Peyer's patch (tissue), 4 donors: ENCODE measurements at regions not wholly inside any gene's neighbourhood (a gene's known extent, or its start where the extent isn't known, plus 50 kb on each side); places are given as distances from the start of the nearest gene placed in this dataset.

ENCODE experiments used
- DNase-seq, 3 donors: peaks; one replicate each; pipeline ENCODE4 v3.0.0-alpha.2; 2017 to 2019
- H3K27ac ChIP-seq, 4 donors: fragments of 200-600 bp; sonication (generic); one replicate each; pipeline ENCODE4 v1.5.1; 2016 to 2019
- H3K27me3 ChIP-seq, 2 donors: fragments of 200-600 bp; sonication (generic); one replicate each; pipeline ENCODE4 v1.5.1; 2019
- H3K36me3 ChIP-seq, 3 donors: fragments of 200-600 bp; sonication (generic); one replicate each; pipeline ENCODE4 v1.5.1; 2016 to 2019
- H3K4me1 ChIP-seq, 4 donors: fragments of 200-600 bp; sonication (generic); one replicate each; pipeline ENCODE4 v1.5.1; 2016 to 2019
- H3K4me3 ChIP-seq, 4 donors: fragments of 200-600 bp; sonication (generic); 1 replicate in 3 of 4; 2 replicates in 1 of 4; pipeline ENCODE4 v1.5.1; 2016 to 2019; ENCODE audit warnings: mild to moderate bottlenecking in 1 of 4
- H3K9me3 ChIP-seq, 4 donors: fragments of 200-600 bp; sonication (generic); one replicate each; pipeline ENCODE4 v1.5.1; 2016 to 2019; ENCODE audit warnings: mild to moderate bottlenecking in 1 of 4
- POLR2A ChIP-seq, 2 donors: fragments of 450-650 bp; IDR thresholded peaks; one replicate each; pipeline ENCODE4 v1.5.1; 2017; ENCODE audit warnings: antibody characterized with exemption in 2 of 2, mild to moderate bottlenecking in 2 of 2, moderate library complexity in 2 of 2
- TF ChIP-seq, protein P1 (sequence below), 6 experiments: fragments of 450-650 bp in 4 of 6; fragments of 200-600 bp in 2 of 6; sonication (generic) in 1 of 6; IDR thresholded peaks; one replicate each; pipeline ENCODE4 v1.5.1; 2017 to 2019; ENCODE audit warnings: antibody characterized with exemption in 6 of 6, mild to moderate bottlenecking in 3 of 6, moderate library complexity in 1 of 6

GRCh38 chr7:106765727-106766355 lies 99.2 kb upstream of the PIK3CG start:
- peaks cover 0 to 13% (median 0%) of the 10 kb centered on the region in 4 donors for H3K4me1 ChIP-seq
- H3K4me3 ChIP-seq: no peak overlapping the region
- no peak for DNase-seq
- H3K27ac ChIP-seq: no peak overlapping the region
- TF ChIP-seq POLR2A (IDR thresholded peaks at IDR 0.05): no peak
- TF ChIP-seq, protein P1, sequence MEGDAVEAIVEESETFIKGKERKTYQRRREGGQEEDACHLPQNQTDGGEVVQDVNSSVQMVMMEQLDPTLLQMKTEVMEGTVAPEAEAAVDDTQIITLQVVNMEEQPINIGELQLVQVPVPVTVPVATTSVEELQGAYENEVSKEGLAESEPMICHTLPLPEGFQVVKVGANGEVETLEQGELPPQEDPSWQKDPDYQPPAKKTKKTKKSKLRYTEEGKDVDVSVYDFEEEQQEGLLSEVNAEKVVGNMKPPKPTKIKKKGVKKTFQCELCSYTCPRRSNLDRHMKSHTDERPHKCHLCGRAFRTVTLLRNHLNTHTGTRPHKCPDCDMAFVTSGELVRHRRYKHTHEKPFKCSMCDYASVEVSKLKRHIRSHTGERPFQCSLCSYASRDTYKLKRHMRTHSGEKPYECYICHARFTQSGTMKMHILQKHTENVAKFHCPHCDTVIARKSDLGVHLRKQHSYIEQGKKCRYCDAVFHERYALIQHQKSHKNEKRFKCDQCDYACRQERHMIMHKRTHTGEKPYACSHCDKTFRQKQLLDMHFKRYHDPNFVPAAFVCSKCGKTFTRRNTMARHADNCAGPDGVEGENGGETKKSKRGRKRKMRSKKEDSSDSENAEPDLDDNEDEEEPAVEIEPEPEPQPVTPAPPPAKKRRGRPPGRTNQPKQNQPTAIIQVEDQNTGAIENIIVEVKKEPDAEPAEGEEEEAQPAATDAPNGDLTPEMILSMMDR (IDR thresholded peaks at IDR 0.05): no peak
- H3K9me3 ChIP-seq: no peaks in the 10 kb centered on the region
- no peaks in the 10 kb centered on the region for H3K27me3 ChIP-seq
- no peaks in the 10 kb centered on the region for H3K36me3 ChIP-seq

GRCh38 chr7:106766551-106766950 lies 98.5 kb upstream of the PIK3CG start:
- no peak overlapping the region for H3K4me3 ChIP-seq
- H3K4me1 ChIP-seq: peaks cover 0 to 13% (median 0%) of the 10 kb centered on the region in 4 donors
- H3K27ac ChIP-seq: no peak overlapping the region
- H3K9me3 ChIP-seq: no peaks in the 10 kb centered on the region
- no peak for DNase-seq
- TF ChIP-seq, protein P1 (IDR thresholded peaks at IDR 0.05): no peak
- no peak for TF ChIP-seq POLR2A (IDR thresholded peaks at IDR 0.05)
- H3K27me3 ChIP-seq: no peaks in the 10 kb centered on the region
- H3K36me3 ChIP-seq: no peaks in the 10 kb centered on the region

DNA sequence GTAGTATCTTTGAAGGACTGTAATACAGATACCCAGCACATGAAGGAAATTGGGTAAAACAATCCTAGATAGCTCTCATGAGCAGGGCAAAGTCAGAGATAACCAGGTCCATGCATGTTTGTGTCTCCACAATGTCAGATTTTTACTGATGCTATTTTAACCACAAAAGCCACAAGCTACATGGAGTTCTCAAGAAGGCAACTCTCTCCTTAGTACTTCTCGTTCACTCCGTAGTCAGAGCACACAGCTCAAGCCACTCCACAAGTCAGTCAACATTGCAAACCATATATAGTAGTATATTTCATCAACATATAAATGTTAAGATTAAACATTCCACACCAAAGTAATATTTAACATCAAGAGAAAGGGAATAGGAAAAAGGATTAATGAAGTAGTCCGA lies 98.0 kb upstream of the PIK3CG start:
- Histone ChIP-seq H3K27me3 (no peaks in the 10 kb centered on the region), H3K4me3 (no peak overlapping the region), H3K36me3 (no peaks in the 10 kb centered on the region), H3K4me1 (peaks cover 0 to 13% (median 0%) of the 10 kb centered on the region in 4 donors), H3K27ac (no peak overlapping the region), H3K9me3 (no peaks in the 10 kb centered on the region)
- TF ChIP-seq POLR2A (IDR thresholded peaks at IDR 0.05): no peak
- TF ChIP-seq, protein P1 (IDR thresholded peaks at IDR 0.05): no peak
- DNase-seq: no peak

DNA sequence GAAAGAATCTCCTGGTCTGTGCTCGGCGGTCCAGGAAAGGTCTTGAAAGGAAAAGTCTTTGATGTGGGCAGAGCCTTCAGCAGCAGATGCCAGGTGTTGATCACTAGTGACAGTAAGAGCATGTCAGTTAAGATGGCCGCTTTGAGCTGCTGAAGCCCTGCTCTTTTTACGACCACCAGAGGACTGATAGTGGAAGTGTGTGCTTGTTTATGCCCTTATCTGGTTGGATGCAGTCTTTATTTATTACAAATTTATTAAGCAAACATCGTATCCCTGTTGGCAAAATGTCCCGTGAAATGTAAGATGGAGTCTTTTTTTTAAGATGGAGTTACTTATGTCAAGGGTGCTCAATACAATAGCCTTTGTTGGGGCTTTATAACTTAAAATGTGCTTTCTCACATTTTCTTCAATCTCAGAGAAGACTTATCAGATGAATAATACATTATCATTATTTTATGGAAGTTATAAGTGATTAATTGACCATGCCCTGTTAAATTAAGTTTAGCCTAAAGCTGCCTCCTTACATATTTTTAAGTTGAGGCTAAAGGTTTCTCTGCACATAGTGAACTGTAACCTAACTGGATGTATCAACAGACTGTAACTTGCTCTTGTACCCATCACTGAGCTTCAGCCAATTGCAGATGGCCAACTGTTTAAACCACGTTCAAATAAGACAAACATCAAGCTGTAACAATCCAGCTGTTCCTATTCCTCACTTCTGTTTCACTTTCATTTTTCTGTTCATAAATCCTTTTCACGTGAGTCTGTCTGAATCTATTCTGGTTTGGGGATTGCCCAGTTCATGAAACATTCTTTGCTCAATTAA lies 97.4 kb upstream of the PIK3CG start:
- TF ChIP-seq, protein P1 (IDR thresholded peaks at IDR 0.05): no peak
- TF ChIP-seq POLR2A (IDR thresholded peaks at IDR 0.05): no peak
- H3K4me3 ChIP-seq: peak overlapping the region in 2 of 4 donors; percentile 5 to 21
- H3K27ac ChIP-seq: peak overlapping the region in 3 of 4 donors; percentile 34 to 50 (median 42)
- H3K36me3 ChIP-seq: no peaks in the 10 kb centered on the region
- H3K9me3 ChIP-seq: no peaks in the 10 kb centered on the region
- peaks cover 0 to 13% (median 0%) of the 10 kb centered on the region in 4 donors for H3K4me1 ChIP-seq
- no peak for DNase-seq
- no peaks in the 10 kb centered on the region for H3K27me3 ChIP-seq

- Histone ChIP-seq H3K27me3 (no peaks in the 10 kb centered on the region), H3K9me3 (no peaks in the 10 kb centered on the region), H3K4me3 (peak overlapping the region in 2 of 4 donors; percentile 5 to 21), H3K4me1 (peaks cover 0 to 15% (median 0%) of the 10 kb centered on the region in 4 donors), H3K27ac (peak overlapping the region in 3 of 4 donors; percentile 34 to 50 (median 42)), H3K36me3 (no peaks in the 10 kb centered on the region)
- TF ChIP-seq, protein P1 (IDR thresholded peaks at IDR 0.05): no peak
- no peak for TF ChIP-seq POLR2A (IDR thresholded peaks at IDR 0.05)
- no peak for DNase-seq
Measured at GRCh38 chr7:106768324-106768751, 96.7 kb upstream of the PIK3CG start.
